ENCODE measurements at regions not wholly inside any gene's neighbourhood (a gene's known extent, or its start where the extent isn't known, plus 50 kb on each side); places are given as distances from the start of the nearest gene placed in this dataset.
A peak's percentile ranks its signal among the peaks of the same experiment; 100 is the strongest.

DNA sequence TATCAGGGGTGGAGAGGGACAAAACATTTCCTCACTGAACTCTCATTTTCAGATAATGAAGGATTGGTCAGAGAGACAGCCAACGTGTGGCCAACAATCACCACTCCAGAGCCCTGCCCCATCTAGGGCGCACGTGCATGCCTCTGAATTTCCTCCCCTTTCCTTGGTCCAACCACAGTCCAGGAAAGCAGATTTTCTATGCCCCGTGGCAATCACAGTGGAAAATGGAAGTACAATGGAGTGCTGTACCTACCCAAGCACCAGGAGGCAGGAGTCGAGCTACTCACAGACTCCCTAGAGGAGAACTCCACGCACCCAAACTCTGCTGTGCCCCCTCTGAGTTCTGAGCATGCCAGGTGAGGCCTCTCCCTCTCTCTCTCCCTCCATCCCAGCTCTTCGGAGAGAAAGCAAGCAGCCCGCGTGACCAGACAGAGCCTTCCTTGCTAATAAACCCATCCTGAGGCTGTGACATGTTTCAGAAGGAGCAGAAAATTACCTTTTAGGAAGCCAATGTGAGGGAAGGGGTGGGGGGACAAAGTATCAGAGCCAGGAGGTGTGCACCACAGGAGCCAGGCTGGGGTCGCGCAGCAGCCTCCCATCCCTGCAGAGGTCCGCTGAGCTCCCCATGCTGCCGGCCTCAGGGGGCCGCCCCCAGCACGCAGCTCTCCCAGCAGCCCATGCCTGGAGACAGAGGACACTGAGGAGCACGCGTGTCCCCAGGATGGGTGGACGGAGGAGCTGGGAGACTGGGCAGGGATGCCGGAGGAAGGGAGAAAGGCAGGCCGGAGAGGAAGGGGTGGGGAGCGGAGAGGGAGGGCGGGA, 73.4 kb downstream of the PITPNM2 start:
- no peak for DNase-seq

DNA sequence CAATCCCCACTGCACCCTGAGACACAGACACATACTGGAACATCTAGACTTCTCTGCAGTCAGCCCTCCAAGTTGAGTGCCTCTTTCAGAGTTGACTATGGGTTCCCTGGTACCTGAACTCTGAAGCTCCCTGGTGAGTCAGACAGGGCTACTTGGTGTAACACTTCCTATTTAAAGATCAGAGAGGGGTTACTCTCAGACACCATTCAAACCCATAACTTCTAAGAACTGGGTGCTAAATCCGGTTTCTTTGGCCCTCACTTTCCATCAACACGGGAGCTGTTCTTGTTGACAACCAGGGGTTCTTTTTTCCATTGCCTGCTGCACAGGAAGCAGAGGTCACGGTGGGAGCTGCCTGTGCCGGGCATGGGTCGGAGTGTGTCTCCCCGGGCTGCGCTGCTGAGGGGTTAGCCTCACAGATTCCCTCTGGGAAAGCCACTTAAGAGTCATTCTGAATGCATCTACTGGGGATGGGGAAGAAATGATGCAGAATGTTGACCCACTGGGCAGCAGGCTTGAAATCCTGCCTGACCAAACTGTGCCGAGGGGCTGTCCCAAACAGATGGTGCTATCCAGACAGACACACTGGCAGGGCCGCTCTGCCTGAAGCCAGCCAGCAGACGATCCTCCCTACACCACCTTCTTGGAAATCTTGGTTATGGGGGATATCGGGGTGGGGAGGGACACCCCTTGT, 74.1 kb downstream of the PITPNM2 start:
- DNase-seq: no peak

DNA sequence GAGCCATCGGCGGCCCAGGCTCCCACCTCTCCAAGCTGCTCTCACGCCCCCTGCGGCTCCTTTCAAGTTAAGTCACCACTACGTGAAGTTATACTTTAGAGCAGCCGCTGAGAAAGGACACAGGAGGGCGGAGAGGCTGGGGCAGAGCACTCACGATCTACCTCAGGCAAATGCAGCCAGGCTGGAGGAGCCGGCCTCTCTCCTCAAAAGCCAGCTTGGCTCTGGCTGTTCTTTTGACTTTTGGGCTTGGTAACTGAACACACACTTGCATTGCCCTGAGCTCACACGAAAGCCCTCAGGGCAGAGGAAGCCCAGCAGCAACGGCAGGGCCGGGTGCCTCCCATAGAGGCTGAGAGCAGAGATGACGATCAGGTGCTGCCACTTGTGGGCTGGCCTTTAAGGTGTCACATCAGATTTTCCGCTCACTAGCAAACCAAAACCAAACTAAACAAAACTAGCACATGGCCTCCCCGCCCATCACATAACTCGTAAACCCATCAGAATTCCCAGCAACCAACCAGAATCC, 75.2 kb downstream of the PITPNM2 start:
- DNase-seq: peak; percentile 89

DNA sequence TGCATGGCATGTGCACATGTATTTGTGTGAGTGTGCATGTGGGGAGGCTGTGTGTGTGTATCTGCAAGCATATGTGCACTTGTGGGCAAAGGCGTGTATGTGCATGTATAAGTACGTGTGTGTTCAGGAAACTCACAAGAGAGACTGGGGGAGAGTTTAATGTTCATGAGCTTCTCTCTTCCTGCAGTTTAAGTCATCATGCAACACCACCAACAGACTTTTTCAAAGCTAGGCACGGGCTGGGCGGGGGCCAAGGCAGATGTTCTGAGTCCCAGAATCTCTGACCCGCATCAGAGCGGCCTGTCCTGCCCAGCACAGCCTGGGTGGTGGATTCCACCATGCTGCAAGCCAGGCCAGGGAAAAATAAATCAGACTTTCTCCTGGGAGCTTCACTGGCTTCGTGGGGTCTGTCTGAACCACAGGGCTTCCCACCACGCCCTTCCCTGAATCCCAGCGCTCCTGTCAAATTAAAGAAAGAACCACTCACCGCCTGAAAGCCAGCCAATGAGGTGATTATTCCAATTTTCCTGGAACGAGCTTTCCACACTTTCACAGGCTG, 75.7 kb downstream of the PITPNM2 start:
- peak; percentile 20 for DNase-seq

DNA sequence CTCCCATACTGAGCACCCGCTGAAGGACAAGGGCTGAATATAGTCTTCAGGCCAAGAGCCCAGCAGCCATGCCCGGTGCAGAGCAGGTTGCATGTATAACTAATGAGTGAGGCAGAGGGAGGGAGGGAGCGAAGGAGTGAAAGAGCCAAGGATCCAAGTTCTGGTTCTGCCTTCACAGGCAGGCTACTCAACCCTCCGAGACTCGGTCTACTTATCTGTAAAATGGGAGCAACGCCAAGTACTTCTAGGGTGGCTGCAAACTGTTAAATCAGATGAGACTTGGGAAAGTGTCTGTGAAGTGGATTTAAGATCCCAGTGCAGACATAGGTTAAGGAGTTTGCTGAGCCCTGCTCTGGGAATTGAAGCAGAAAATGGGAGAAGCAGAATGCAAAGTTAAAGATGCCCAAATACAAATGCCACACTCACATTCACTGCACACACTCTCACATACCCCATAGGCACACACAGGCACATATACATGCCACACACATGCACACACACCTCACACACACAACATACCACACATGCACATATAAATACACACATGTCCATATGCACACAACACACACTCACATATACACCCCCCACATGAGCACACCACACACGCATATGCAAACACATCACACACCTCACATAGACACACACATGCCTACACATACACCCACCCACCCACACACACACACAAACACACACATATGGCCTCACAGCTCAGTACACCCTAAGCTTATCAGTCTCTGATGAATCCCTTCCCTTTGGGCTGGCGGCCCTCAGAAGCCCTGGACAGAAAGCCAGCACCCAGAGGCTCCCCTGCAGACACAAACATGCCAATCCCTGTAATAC, 76.7 kb downstream of the PITPNM2 start:
- DNase-seq: no peak

DNA sequence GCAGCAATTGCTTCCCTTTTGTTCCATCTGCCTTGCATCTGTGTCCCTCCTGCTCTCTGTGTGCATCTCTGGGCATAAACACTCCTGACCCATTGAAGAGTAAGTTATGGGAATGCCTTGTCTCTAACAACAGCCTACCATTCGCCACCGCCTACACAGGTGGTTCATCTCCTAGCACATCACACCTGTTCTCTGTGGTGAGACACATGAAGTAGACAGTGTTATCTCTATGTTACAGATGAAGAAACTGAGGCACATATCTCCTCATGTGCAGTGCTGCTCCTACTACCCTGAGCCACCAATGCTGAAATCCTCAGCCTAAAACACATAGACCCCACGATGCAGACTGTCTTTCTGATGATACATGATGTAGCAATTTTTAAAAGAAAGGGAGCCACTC, 77.6 kb downstream of the PITPNM2 start:
- no peak for DNase-seq

DNA sequence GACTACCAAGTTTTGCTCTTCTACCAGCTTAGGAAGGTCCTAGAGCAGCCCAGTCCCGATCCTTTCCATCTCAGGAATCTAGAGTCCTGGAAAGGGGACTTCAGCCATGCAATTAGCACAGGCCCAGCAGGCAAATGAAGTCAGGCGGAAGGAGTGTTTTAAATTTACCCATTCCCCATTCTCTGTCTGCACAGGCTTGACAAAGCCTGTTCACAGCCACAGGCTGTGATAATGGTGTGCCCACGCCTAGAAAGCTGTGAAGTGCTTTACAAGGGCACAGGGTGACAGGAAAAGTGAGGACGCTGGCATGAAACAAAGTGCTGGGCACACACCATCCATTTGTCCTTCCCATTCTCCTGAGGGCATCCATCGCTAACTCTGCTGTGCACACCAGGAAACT, 79.0 kb downstream of the PITPNM2 start:
- DNase-seq: peak; percentile 80

DNA sequence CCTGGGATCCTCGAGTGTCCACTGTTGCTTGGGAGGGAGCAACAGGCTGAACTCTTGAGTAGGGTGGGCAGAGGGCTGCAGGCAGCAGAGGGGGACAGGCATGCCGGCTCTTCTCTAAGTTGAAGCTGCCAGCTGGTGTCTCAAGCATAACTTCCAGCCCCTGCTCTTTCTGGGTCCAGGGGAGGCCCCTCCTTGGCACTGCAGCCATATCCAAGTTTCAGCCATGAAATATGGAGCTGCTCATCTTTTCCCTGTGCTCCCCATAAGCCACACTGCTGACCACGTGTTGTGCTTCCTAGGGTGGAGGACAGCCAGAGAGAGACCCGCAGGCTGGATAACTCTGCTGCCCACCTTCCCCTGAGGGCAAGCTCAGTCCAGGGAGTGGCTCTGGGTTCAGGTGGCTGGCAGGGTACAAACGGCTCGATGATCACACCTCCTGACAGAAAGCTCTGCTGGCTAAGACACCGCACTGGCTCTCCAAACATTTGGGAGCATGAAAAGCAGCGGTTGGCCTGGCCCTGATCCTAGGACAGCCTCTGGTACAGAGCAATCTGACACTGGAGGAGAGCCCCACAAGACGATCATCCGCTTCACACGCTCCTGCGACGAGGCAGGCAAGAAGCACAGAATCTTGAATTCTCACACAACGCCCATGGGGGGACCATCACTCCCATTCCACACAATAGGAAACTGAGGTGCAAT, 79.6 kb downstream of the PITPNM2 start:
- DNase-seq: no peak

DNA sequence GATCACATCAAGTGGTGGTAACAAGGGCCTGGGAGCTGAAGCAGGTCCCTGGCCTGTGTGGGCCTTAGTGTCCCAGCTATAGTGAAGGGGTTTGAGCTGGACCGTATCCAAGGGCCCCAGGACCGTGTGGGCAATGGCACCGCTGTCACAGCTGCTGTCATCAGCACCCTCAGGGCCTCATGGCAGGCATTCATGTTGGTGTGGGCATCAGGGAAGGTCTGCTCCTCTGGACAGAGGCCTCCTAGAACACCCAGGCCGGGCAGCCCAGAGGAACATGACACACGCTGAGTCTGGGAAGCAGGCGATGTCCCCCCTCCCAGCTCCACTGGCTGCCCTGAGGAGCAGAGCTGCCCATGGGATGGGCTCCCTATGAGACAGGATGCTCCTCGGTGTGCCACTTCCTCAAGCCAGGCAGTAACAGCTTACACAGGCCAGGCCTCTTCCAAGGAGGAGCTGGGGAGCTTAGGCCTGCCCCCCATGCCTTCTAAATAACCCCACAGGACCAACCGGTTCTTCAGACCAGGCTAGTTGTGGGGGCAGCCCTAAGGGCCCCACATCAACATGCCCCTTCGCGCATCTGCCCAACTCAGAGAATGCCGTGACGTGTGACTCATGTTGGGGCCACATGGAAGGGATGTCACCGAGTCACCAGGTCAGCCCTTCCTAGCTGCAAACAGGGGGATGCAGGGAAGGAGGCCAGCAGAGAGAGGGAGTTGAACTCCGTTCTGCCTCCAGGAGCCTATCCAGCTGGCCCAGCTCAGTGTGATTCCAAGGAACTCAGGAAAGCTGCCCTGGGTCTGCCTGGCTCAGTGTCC, 80.4 kb downstream of the PITPNM2 start:
- no peak for DNase-seq

DNA sequence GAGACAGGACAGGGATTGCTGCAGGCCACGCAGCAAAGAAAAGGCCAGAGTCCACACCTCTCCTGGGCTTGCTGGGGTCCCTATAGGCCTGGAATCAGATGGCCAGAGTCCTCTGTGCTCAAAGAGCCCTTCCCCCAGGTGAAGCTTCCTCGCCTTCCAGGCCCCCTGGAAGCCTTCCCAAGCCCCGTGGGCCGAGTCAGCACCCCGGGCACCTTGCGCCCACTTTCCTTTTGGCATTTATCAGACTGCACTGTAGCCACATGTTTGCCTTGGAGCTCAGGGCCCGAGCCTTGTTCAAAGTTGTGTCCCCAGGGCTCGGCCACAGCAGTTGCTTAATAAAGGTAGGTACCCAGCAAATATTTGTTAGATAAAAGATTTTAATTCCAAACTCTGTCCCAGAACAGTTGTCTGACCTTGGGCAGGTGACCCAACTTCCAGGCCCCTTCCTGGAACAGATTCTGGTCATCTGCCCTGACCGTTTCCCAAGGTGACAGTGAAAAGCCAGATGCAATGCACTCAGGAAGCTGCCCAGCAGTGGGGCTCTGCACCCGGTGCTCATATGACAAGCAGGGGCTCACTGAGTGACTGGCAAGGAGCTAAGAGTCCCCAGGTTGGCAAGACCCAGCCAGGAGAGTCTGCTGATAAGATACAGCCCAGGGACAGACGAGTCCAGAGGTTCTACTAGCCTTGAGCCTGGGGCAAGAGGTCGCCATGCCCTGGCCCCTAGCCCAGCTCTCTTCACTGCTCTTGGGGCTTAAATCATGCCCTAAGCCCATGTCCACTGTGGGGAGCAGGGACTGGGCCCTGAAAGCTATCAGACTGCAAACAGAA, 81.2 kb downstream of the PITPNM2 start:
- DNase-seq: no peak

DNA sequence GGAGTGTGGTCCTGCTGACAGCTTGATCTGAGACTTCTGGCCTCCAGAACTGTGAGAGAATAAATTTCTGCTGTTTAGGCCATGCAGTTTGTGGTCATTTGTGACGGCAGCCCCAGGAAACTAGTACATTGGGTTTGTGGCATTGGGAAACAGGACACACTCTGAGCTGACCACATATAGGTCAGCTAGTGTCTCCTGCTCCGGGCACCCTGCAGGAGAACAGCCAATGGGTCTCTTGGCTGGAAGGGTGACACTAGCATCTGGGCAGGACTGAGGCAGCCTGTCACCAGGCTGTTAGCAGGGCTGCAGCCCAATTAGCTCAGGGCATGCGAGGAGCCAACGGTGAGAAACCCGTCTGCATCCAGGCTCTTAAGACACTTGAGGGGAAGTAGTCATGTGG, 83.2 kb downstream of the PITPNM2 start:
- DNase-seq: no peak

DNA sequence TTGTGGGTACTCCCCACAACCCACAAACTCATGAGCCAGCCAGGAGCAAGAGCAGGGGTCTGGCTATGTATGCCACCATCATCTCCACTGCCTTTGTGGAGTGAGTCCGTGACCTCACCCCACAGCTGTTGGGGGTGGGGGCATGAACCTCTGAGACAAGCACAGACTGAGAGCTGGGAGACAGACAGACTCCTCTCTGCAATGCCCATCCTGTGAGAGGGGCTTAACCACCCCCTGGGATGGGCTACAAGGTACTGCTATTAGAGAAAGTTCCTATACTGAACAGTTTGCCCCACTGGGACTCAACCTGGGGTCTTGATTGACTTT, 84.5 kb downstream of the PITPNM2 start:
- no peak for DNase-seq

DNA sequence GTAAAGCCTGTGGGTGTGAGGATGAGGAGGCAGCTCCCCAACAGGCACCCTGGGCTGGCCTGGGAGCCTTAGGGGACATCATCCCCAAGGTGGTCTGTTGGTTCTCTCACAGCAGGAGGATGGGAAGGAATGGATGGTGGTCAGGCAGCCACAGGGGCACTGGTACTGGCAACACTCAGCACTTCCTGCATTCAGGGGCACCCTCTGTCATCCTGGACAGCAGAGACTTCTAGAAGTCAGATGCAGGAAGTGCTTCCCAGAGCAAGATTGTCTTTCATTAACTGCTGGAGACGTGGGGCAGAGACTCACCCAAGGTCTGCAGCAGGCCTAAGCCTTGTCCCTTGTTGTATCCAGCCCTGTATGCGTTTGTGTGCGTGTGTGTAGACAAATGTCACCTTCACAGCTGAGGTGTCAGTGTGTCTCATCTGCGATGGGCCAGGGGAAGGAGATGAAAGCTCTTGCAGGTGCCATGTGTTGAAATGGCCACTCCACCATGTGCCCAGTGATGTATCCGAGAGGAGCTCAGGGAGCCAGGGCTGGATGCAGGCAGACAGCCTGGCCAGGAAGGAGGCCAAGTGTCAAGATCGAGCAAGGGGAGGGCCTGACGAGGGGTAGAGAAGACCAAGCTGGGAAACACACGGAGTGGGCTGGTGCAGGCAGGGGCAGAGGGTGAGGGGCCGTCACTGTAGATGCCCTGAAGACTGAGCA, 85.1 kb downstream of the PITPNM2 start:
- DNase-seq: no peak

DNA sequence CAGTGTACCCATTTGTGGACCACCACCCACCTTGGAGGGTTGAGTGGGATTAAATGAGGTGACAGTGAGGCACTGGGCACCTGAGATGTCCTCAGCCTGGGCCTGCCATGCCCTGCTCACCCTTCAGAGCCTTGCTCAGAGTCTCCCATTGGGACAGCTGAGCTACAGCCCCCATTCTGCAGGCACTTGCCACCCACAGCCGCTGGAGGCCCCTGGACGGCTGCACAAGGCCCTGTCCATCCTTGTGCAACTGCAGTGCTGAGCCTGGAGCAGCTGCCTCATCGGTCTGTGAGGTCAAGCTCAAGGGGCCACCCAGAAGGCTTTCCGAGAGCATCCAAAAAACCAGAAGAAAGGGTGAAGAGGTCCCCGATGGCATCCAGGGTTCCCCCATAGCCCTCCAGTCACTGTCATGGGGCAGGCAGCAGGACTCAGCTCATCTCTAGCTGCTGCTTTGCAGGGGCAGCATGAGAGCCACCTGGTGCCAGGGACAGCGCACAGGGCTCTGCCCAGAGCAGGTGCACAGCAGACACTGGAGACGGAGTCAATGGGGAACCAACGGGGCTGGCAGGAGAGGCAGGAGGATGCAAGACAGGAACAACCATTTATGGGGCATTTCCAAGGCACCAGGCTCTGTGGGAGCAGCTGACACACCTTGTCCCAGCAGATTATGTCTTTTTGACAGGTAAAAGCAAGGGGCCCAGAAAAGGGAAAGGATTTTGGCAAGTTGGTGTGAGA, 84.6 kb downstream of the ARL6IP4 start:
- peak; percentile 81 for DNase-seq

DNA sequence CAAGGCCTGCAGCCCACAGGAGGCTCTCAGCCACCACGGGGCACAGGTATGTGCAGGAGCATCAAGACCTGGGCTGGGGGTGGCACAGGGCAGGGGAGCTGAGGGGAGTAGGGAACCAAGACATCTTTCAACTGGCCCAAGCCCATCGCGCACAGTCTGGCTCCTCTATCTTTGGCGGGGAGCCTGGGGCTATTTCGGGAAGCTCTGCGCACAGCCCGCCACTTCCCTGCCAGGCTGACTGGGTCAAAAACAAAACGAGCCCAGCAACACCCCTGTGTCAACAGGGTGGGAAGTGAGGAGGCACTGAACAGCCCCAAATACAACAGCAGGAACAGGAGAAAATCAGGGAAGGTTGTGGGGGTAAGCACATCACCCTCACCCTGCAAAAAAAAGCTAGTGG, 83.9 kb downstream of the ARL6IP4 start:
- DNase-seq: no peak

DNA sequence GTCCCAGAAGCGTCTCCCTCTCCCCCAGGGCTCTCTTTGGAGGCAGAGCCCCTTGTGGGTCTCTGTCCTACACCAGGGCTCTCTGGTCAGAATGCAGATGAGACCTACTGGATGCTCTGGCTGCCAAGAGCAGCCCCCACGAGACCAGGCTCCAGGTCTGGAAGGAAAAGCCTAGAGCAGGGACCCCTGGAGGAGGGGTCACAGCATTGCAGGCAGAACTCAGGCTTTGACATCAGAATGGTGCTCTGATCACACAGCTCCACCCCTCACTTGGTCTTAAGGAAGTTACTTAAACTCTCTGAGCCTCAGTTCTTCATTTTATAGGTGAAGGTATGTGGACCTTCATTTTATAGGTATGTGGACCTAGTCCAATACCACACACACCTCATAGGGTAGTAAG, 83.1 kb downstream of the ARL6IP4 start:
- DNase-seq: no peak

DNA sequence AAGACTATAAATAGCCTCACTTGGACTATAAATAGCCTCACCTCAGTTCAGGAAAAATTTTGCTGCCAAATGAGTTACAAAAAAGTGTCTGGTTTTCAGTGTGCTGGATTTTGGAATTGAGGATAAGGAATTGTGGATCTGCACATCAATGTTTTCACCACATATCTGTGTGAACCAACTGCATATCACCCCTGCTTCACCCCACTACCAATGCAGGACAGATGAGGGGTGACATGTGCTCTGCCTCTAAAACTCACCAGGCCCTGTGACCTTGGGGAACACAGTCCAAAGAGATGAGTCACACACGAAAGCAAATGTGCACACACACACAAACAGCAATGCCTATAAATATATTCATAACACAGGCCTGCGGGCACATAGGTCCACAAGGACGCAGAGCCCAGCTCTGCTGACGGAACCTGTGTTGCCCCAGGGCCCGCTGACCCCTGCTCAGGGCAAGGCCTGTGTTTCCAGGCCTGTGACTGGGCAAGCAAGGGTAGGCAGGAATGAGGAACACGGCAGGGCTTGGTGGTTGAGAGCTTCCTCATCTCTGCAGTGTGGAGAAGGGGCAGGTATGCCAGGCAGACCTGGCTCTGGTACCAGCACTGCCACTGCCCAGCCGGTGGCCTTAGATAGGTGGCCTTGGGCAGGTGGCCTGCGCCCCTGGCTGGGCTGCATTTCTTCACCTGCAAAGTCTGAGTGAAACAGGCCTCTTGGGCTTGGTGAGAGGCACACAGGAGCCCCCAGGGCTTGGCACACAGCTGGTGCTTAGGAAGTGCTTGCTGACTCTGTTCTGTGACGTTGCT, 82.4 kb downstream of the ARL6IP4 start:
- DNase-seq: no peak

DNA sequence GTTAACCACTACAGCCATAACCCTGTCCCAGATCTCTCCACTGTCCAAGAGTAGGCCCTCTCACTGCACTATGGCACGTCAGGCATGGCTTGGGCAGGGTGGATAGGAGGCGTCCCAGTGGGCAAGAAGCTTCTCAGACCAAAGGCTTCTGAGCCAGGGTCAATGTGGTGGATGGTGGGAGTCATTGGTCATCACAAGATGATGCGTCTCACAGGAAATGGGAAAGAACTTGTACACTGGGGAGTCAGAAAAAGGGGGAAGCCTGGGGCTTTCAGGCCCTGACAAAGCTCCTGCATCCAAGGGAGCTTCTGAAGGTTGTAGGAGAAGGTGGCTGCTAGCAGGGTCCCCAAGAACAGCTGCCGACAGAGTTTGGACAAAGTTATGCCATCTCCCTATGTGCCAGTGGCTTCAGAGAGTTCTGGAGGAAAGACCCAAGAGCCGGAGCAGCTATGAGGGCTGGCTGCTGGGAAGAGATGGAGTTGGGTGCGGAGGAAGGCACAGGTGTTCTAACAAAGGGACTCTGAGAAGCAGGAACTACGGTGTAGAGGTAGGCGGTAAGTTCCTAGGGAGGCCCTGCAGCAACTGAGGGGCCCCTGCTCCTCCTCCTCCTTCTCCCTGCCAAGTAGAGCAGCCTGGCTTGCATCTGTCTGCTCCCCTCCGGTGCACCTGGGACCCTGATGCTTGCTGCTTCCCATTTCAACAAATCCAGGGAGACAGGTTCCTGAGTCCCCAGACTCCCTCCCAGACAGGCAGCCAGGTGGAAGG, 81.1 kb downstream of the ARL6IP4 start:
- DNase-seq: no peak
